ENCODE measurements at regions not wholly inside any gene's neighbourhood (a gene's known extent, or its start where the extent isn't known, plus 50 kb on each side); places are given as distances from the start of the nearest gene placed in this dataset.

DNA sequence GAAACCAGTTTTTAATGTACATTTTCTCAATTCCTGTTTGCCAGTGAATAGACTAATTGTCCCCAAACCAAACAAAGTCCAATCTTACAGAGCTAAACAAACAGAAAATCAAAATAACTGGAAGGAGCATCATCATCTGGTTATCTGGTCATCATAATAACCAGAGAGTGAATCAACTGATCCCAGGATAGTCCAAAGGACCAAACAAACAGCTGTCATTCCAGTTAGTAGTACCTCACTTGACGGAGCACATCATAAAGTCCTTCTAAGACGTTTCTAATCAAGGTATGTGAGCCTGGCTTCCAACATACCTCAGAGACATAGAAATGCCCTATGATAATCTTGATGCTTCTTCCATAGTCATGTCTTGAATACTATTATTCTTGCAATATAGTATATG lies 240.5 kb downstream of the LTN1 start:
- no TSS peak for BruUV-seq (replicated peaks)
- CTCF ChIA-PET = no interaction called here
- Mint-ChIP-seq H3K27me3 (ENCODE audit: unreplicated experiment) (no peaks in the 10 kb centered on the region), H3K9me3 (ENCODE audit: low read depth, unreplicated experiment) (no peaks in the 10 kb centered on the region), H3K27ac (ENCODE audit: unreplicated experiment) (no peak overlapping the region), H3K36me3 (ENCODE audit: insufficient read depth, unreplicated experiment) (no peaks in the 10 kb centered on the region), H3K4me1 (ENCODE audit: low read depth, unreplicated experiment) (no peaks in the 10 kb centered on the region), H3K4me3 (ENCODE audit: low read depth, unreplicated experiment) (no peak overlapping the region)
- no peak for DNase-seq
- TF ChIP-seq, protein P1, sequence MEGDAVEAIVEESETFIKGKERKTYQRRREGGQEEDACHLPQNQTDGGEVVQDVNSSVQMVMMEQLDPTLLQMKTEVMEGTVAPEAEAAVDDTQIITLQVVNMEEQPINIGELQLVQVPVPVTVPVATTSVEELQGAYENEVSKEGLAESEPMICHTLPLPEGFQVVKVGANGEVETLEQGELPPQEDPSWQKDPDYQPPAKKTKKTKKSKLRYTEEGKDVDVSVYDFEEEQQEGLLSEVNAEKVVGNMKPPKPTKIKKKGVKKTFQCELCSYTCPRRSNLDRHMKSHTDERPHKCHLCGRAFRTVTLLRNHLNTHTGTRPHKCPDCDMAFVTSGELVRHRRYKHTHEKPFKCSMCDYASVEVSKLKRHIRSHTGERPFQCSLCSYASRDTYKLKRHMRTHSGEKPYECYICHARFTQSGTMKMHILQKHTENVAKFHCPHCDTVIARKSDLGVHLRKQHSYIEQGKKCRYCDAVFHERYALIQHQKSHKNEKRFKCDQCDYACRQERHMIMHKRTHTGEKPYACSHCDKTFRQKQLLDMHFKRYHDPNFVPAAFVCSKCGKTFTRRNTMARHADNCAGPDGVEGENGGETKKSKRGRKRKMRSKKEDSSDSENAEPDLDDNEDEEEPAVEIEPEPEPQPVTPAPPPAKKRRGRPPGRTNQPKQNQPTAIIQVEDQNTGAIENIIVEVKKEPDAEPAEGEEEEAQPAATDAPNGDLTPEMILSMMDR (IDR thresholded peaks at IDR 0.05; ENCODE audit: unreplicated experiment) = no peak
- intact Hi-C loops (cut with micrococcal nuclease; ENCODE audit: unreplicated experiment) = no loop called here

DNA sequence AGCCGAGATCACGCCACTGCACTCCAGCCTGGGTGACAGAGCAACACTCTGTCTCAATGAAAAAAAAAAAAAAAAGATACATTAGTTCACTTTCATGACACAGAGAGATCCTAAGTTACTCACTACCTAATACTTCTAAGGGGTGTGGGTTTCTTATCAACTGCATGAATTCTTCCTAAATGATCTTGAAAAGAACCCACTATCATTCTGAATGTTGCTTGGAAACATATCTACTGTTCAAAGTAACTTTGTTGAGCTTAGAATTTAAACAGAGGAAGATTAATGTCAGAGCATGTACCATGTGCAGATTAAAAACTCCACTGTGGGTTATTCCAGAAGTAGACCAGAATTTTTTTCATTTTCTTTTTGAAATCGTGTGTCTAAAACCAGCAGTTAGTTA lies 241.5 kb downstream of the LTN1 start:
- no TSS peak for BruUV-seq (replicated peaks)
- Mint-ChIP-seq H3K4me3 (ENCODE audit: low read depth, unreplicated experiment) (no peak overlapping the region), H3K27me3 (ENCODE audit: unreplicated experiment) (no peaks in the 10 kb centered on the region), H3K9me3 (ENCODE audit: low read depth, unreplicated experiment) (no peaks in the 10 kb centered on the region), H3K4me1 (ENCODE audit: low read depth, unreplicated experiment) (no peaks in the 10 kb centered on the region), H3K27ac (ENCODE audit: unreplicated experiment) (no peak overlapping the region), H3K36me3 (ENCODE audit: insufficient read depth, unreplicated experiment) (no peaks in the 10 kb centered on the region)
- intact Hi-C loops (cut with micrococcal nuclease; ENCODE audit: unreplicated experiment) = no loop called here
- CTCF ChIA-PET = no interaction called here
- TF ChIP-seq, protein P1 (IDR thresholded peaks at IDR 0.05; ENCODE audit: unreplicated experiment) = no peak
- DNase-seq = no peak

DNA sequence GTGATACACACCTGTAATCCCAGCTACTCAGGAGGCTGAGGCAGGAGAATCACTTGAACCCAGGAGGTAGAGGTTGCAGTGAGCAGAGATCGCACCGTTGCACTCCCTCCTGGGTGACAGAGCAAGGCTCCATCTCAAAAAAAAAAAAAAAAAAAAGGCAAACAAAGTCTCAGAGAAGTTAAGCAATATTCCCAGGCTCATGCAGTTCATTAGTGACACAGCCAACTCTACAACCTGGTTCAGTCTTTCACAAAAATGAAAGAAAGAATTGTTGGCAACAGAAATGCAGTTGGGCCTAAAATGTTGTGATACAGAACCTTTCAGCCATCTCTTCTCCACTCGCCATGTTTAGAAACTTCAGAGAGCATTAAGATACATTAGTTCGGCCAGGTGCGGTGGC lies 242.1 kb downstream of the LTN1 start:
- CTCF ChIA-PET = no interaction called here
- Mint-ChIP-seq H3K4me3 (ENCODE audit: low read depth, unreplicated experiment) (no peak overlapping the region), H3K27ac (ENCODE audit: unreplicated experiment) (no peak overlapping the region), H3K9me3 (ENCODE audit: low read depth, unreplicated experiment) (no peaks in the 10 kb centered on the region), H3K27me3 (ENCODE audit: unreplicated experiment) (no peaks in the 10 kb centered on the region), H3K36me3 (ENCODE audit: insufficient read depth, unreplicated experiment) (no peaks in the 10 kb centered on the region), H3K4me1 (ENCODE audit: low read depth, unreplicated experiment) (no peaks in the 10 kb centered on the region)
- intact Hi-C loops (cut with micrococcal nuclease; ENCODE audit: unreplicated experiment) = no loop called here
- no peak for DNase-seq
- BruUV-seq (replicated peaks) = no TSS peak
- TF ChIP-seq, protein P1 (IDR thresholded peaks at IDR 0.05; ENCODE audit: unreplicated experiment) = no peak

DNA sequence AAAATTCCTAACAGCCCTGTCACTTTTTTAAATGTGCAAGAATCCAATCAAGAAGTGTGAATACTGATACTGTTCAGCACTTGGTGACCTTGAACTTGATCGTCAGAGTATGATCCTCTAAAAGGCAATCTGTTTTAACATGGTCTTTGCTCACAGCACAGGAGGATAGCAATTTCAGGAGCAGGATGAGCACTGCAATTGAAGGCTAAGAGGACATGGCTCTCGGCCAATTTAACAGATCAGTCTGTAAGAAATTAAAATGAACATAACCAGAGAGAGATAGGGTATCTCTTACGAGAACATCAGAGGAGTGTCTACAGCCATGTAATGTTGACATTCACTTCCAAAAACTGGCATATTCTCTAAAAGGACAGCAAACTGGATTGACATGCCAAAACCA lies 243.1 kb downstream of the LTN1 start:
- Mint-ChIP-seq H3K4me1 (ENCODE audit: low read depth, unreplicated experiment) (no peaks in the 10 kb centered on the region), H3K27ac (ENCODE audit: unreplicated experiment) (no peak overlapping the region), H3K36me3 (ENCODE audit: insufficient read depth, unreplicated experiment) (no peaks in the 10 kb centered on the region), H3K9me3 (ENCODE audit: low read depth, unreplicated experiment) (no peaks in the 10 kb centered on the region), H3K27me3 (ENCODE audit: unreplicated experiment) (no peaks in the 10 kb centered on the region), H3K4me3 (ENCODE audit: low read depth, unreplicated experiment) (no peak overlapping the region)
- intact Hi-C loops (cut with micrococcal nuclease; ENCODE audit: unreplicated experiment) = loop anchor here (10.0 kb wide), 2 partner anchors 695 to 1895 kb away; no protein-coding TSS in a partner anchor
- CTCF ChIA-PET = no interaction called here
- no peak for DNase-seq
- no TSS peak for BruUV-seq (replicated peaks)
- TF ChIP-seq, protein P1 (IDR thresholded peaks at IDR 0.05; ENCODE audit: unreplicated experiment) = no peak
